ENCODE measurements at regions not wholly inside any gene's neighbourhood (a gene's known extent, or its start where the extent isn't known, plus 50 kb on each side); places are given as distances from the start of the nearest gene placed in this dataset.

DNA sequence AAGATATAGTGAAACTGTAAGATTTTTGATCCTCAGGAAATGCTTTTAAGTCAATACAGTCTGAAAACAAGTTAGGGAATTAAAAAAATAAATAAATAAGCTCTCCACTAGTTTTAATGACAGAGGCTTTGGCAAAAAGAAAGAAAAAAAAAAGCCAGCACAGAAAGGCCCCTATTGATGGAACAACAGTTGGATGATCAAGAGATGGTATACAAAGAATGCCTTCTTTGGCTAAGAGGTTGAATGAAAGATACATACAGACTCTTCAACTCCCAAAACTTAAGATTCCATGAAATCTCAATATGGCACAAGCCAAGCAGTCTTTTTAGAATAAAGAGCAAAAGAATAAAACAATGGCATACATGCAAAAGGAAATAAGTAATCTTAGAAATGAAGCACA is 64.0 kb upstream of the GALNT5 start:
- ChIA-PET CTCF (interaction anchor here (2.2 kb wide), 1 partner anchor 1816 kb away, joined by 10 read pairs; no protein-coding TSS in a partner anchor), POLR2A (no interaction called here)
- H3K27ac ChIP-seq (ENCODE audit: low read depth, low read length) = no peak overlapping the region
- no peaks in the 10 kb centered on the region for H3K4me1 ChIP-seq (ENCODE audit: control insufficient read depth in 2 of 2, insufficient read depth in 2 of 2, low read length in 2 of 2)
- Mint-ChIP-seq H3K36me3 (no peaks in the 10 kb centered on the region), H3K4me1 (peaks cover 0 to 6% (median 1%) of the 10 kb centered on the region in 7 donors), H3K9me3 (no peaks in the 10 kb centered on the region), H3K4me3 (no peak overlapping the region), H3K27me3 (peaks cover 0 to 8% (median 5%) of the 10 kb centered on the region in 5 donors), H3K27ac (no peak overlapping the region)
- no peaks in the 10 kb centered on the region for H3K9me3 ChIP-seq (ENCODE audit: control insufficient read depth in 2 of 3, low read length in 3 of 3)
- no peak for DNase-seq
- intact Hi-C loops (cut with micrococcal nuclease) = loop anchor here in 1 of 2 donors (5.0 to 10.0 kb wide), 2 partner anchors 296 to 859 kb away; partner anchors contain the start of gene NR4A2
- no peak for ATAC-seq
- no peaks in the 10 kb centered on the region for H3K27me3 ChIP-seq (ENCODE audit: control insufficient read depth in 2 of 2, insufficient read depth in 2 of 2, low read length in 2 of 2)
- no peaks in the 10 kb centered on the region for H3K36me3 ChIP-seq (ENCODE audit: control insufficient read depth in 2 of 3, insufficient read depth in 3 of 3, low read length in 3 of 3)
- no peak overlapping the region for H3K4me3 ChIP-seq (ENCODE audit: low read length)

- Mint-ChIP-seq H3K9me3 (no peaks in the 10 kb centered on the region), H3K4me1 (peaks cover 0 to 6% (median 1%) of the 10 kb centered on the region in 7 donors), H3K27ac (no peak overlapping the region), H3K36me3 (no peaks in the 10 kb centered on the region), H3K27me3 (peaks cover 0 to 10% (median 5%) of the 10 kb centered on the region in 5 donors), H3K4me3 (no peak overlapping the region)
- ChIA-PET POLR2A (no interaction called here), CTCF (interaction anchor here (2.2 kb wide), 1 partner anchor 1817 kb away, joined by 10 read pairs; no protein-coding TSS in a partner anchor)
- Histone ChIP-seq H3K27ac (ENCODE audit: low read depth, low read length) (no peak overlapping the region), H3K27me3 (ENCODE audit: control insufficient read depth in 2 of 2, insufficient read depth in 2 of 2, low read length in 2 of 2) (no peaks in the 10 kb centered on the region), H3K36me3 (ENCODE audit: control insufficient read depth in 2 of 3, insufficient read depth in 3 of 3, low read length in 3 of 3) (no peaks in the 10 kb centered on the region), H3K4me1 (ENCODE audit: control insufficient read depth in 2 of 2, insufficient read depth in 2 of 2, low read length in 2 of 2) (no peaks in the 10 kb centered on the region), H3K4me3 (ENCODE audit: low read length) (no peak overlapping the region), H3K9me3 (ENCODE audit: control insufficient read depth in 2 of 3, low read length in 3 of 3) (no peaks in the 10 kb centered on the region)
- intact Hi-C loops (cut with micrococcal nuclease) = loop anchor here (1.0 to 10.0 kb wide), 5 partner anchors 297 to 1825 kb away; partner anchors contain the start of gene NR4A2 (in 1 of the 2)
- peak; percentile 58 for ATAC-seq
- DNase-seq = peak in 5 of 9 donors; percentile 6 to 26 (median 15)
Observed at GRCh38 chr2:157194097-157194688, 63.3 kb upstream of the GALNT5 start.

DNA sequence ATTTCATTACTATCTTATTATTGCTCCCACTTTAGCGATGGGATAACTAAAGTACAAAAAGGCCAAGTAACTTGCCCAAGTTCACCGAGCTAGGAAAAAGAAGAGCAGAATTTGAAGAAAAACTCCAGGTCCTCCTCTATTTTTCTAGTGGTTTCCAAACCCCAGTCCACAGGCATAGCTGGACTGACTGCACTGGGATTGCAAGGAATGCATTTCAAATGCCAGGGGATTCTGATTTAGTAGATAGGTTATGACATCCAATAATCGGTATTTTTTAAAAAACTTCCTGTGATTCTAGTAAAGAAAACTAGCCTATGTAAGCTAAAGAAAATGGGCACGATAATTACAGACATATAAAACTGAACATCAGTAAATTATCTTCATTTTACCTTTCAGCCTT is 62.7 kb upstream of the GALNT5 start:
- intact Hi-C loops (cut with micrococcal nuclease) = loop anchor here (1.0 to 10.0 kb wide), 5 partner anchors 298 to 1826 kb away; partner anchors contain the start of gene NR4A2 (in 1 of the 2)
- H3K36me3 ChIP-seq (ENCODE audit: control insufficient read depth in 2 of 3, insufficient read depth in 3 of 3, low read length in 3 of 3) = no peaks in the 10 kb centered on the region

DNA sequence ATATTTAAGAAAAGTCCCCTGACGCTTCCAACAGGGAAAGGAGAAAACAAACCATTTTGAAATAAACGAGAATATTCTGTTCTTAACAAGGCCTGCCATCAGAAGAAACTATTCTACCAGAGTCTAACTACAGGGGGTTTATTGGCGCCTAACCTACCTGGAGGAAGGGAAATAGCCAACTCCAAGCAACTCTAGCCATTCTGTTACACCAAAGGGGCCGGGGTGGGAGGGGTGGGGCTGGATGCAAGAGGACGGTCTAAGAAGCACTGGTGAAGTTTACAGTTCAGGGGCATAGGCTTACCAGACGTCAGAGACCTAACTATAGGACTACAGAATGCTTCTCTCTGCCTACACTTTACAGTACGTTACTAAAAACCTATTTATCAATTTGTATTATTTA is 60.5 kb upstream of the GALNT5 start:
- Mint-ChIP-seq H3K27ac (no peak overlapping the region), H3K4me3 (no peak overlapping the region), H3K4me1 (peaks cover 0 to 6% (median 1%) of the 10 kb centered on the region in 7 donors), H3K27me3 (peaks cover 0 to 14% (median 5%) of the 10 kb centered on the region in 5 donors), H3K36me3 (no peaks in the 10 kb centered on the region), H3K9me3 (no peaks in the 10 kb centered on the region)
- H3K9me3 ChIP-seq (ENCODE audit: control insufficient read depth in 2 of 3, low read length in 3 of 3) = no peaks in the 10 kb centered on the region
- DNase-seq (no peak), ATAC-seq (no peak)
- H3K27ac ChIP-seq (ENCODE audit: low read depth, low read length) = no peak overlapping the region
- intact Hi-C loops (cut with micrococcal nuclease) = loop anchor here in 1 of 2 donors (10.0 kb wide), 1 partner anchor 862 kb away; the partner anchor contains the start of gene NR4A2
- CTCF ChIA-PET = no interaction called here
- H3K36me3 ChIP-seq (ENCODE audit: control insufficient read depth in 2 of 3, insufficient read depth in 3 of 3, low read length in 3 of 3) = no peaks in the 10 kb centered on the region
- no peaks in the 10 kb centered on the region for H3K4me1 ChIP-seq (ENCODE audit: control insufficient read depth in 2 of 2, insufficient read depth in 2 of 2, low read length in 2 of 2)
- H3K4me3 ChIP-seq (ENCODE audit: low read length) = no peak overlapping the region
- no peaks in the 10 kb centered on the region for H3K27me3 ChIP-seq (ENCODE audit: control insufficient read depth in 2 of 2, insufficient read depth in 2 of 2, low read length in 2 of 2)
- POLR2A ChIA-PET = no interaction called here

More for the DNA sequence above, 62.7 kb upstream of the GALNT5 start:
- POLR2A ChIA-PET = no interaction called here
- H3K9me3 Mint-ChIP-seq = no peaks in the 10 kb centered on the region
- no peaks in the 10 kb centered on the region for H3K27me3 ChIP-seq (ENCODE audit: control insufficient read depth in 2 of 2, insufficient read depth in 2 of 2, low read length in 2 of 2)
- no peak overlapping the region for H3K27ac ChIP-seq (ENCODE audit: low read depth, low read length)
- CTCF ChIA-PET = no interaction called here
- ATAC-seq (no peak), DNase-seq (no peak)
- H3K9me3 ChIP-seq (ENCODE audit: control insufficient read depth in 2 of 3, low read length in 3 of 3) = no peaks in the 10 kb centered on the region
- no peak overlapping the region for H3K4me3 ChIP-seq (ENCODE audit: low read length)
- H3K36me3 Mint-ChIP-seq = no peaks in the 10 kb centered on the region
- peaks cover 0 to 10% (median 5%) of the 10 kb centered on the region in 5 donors for H3K27me3 Mint-ChIP-seq
- no peaks in the 10 kb centered on the region for H3K4me1 ChIP-seq (ENCODE audit: control insufficient read depth in 2 of 2, insufficient read depth in 2 of 2, low read length in 2 of 2)
- peaks cover 0 to 6% (median 1%) of the 10 kb centered on the region in 7 donors for H3K4me1 Mint-ChIP-seq
- H3K27ac Mint-ChIP-seq = no peak overlapping the region
- no peak overlapping the region for H3K4me3 Mint-ChIP-seq

- no peak overlapping the region for H3K27ac ChIP-seq (ENCODE audit: low read depth, low read length)
- intact Hi-C loops (cut with micrococcal nuclease) = loop anchor here in 1 of 2 donors (10.0 kb wide), 1 partner anchor 863 kb away; the partner anchor contains the start of gene NR4A2
- H3K36me3 ChIP-seq (ENCODE audit: control insufficient read depth in 2 of 3, insufficient read depth in 3 of 3, low read length in 3 of 3) = no peaks in the 10 kb centered on the region
- Mint-ChIP-seq H3K36me3 (no peaks in the 10 kb centered on the region), H3K9me3 (no peaks in the 10 kb centered on the region), H3K27ac (no peak overlapping the region), H3K27me3 (peaks cover 0 to 14% (median 5%) of the 10 kb centered on the region in 5 donors), H3K4me3 (no peak overlapping the region), H3K4me1 (peaks cover 0 to 6% (median 1%) of the 10 kb centered on the region in 7 donors)
- no peak for ATAC-seq
- H3K27me3 ChIP-seq (ENCODE audit: control insufficient read depth in 2 of 2, insufficient read depth in 2 of 2, low read length in 2 of 2) = no peaks in the 10 kb centered on the region
- ChIA-PET CTCF (no interaction called here), POLR2A (no interaction called here)
- no peaks in the 10 kb centered on the region for H3K9me3 ChIP-seq (ENCODE audit: control insufficient read depth in 2 of 3, low read length in 3 of 3)
- DNase-seq = no peak
- no peaks in the 10 kb centered on the region for H3K4me1 ChIP-seq (ENCODE audit: control insufficient read depth in 2 of 2, insufficient read depth in 2 of 2, low read length in 2 of 2)
- H3K4me3 ChIP-seq (ENCODE audit: low read length) = no peak overlapping the region
Observed at GRCh38 chr2:157197848-157198247, 59.7 kb upstream of the GALNT5 start.

- ChIA-PET CTCF (no interaction called here), POLR2A (no interaction called here)
Observed at GRCh38 chr2:157203651-157204050, 53.9 kb upstream of the GALNT5 start.

GRCh38 chr2:157204401-157204800 is 53.1 kb upstream of the GALNT5 start:
- intact Hi-C loops (cut with micrococcal nuclease) = no loop called here
- CTCF ChIA-PET = no interaction called here
- H3K4me3 Mint-ChIP-seq = no peak overlapping the region
- H3K27ac Mint-ChIP-seq = no peak overlapping the region
- DNase-seq (no peak), ATAC-seq (no peak)
- Histone ChIP-seq H3K27me3 (ENCODE audit: control insufficient read depth in 2 of 2, insufficient read depth in 2 of 2, low read length in 2 of 2) (no peaks in the 10 kb centered on the region), H3K4me3 (ENCODE audit: low read length) (no peak overlapping the region), H3K9me3 (ENCODE audit: control insufficient read depth in 2 of 3, low read length in 3 of 3) (no peaks in the 10 kb centered on the region), H3K4me1 (ENCODE audit: control insufficient read depth in 2 of 2, insufficient read depth in 2 of 2, low read length in 2 of 2) (no peaks in the 10 kb centered on the region), H3K27ac (ENCODE audit: low read depth, low read length) (no peak overlapping the region), H3K36me3 (ENCODE audit: control insufficient read depth in 2 of 3, insufficient read depth in 3 of 3, low read length in 3 of 3) (no peaks in the 10 kb centered on the region)
- no peaks in the 10 kb centered on the region for H3K4me1 Mint-ChIP-seq
- peaks cover 0 to 1% (median 0%) of the 10 kb centered on the region in 11 donors for H3K9me3 Mint-ChIP-seq
- POLR2A ChIA-PET = no interaction called here
- H3K36me3 Mint-ChIP-seq = no peaks in the 10 kb centered on the region
- H3K27me3 Mint-ChIP-seq = peaks cover 0 to 20% (median 0%) of the 10 kb centered on the region in 5 donors

More at GRCh38 chr2:157203651-157204050, 53.9 kb upstream of the GALNT5 start:
- intact Hi-C loops (cut with micrococcal nuclease) = no loop called here
- no peak overlapping the region for H3K4me3 Mint-ChIP-seq
- no peaks in the 10 kb centered on the region for H3K4me1 Mint-ChIP-seq
- peaks cover 0 to 1% (median 0%) of the 10 kb centered on the region in 11 donors for H3K9me3 Mint-ChIP-seq
- peaks cover 0 to 22% (median 0%) of the 10 kb centered on the region in 5 donors for H3K27me3 Mint-ChIP-seq
- H3K27me3 ChIP-seq (ENCODE audit: control insufficient read depth in 2 of 2, insufficient read depth in 2 of 2, low read length in 2 of 2) = no peaks in the 10 kb centered on the region
- no peak for DNase-seq
- H3K4me1 ChIP-seq (ENCODE audit: control insufficient read depth in 2 of 2, insufficient read depth in 2 of 2, low read length in 2 of 2) = no peaks in the 10 kb centered on the region
- no peak overlapping the region for H3K27ac Mint-ChIP-seq
- H3K27ac ChIP-seq (ENCODE audit: low read depth, low read length) = no peak overlapping the region
- ATAC-seq = no peak
- H3K36me3 Mint-ChIP-seq = no peaks in the 10 kb centered on the region
- H3K4me3 ChIP-seq (ENCODE audit: low read length) = no peak overlapping the region
- no peaks in the 10 kb centered on the region for H3K9me3 ChIP-seq (ENCODE audit: control insufficient read depth in 2 of 3, low read length in 3 of 3)
- no peaks in the 10 kb centered on the region for H3K36me3 ChIP-seq (ENCODE audit: control insufficient read depth in 2 of 3, insufficient read depth in 3 of 3, low read length in 3 of 3)
